ENCODE measurements at regions not wholly inside any gene's neighbourhood (a gene's known extent, or its start where the extent isn't known, plus 50 kb on each side); places are given as distances from the start of the nearest gene placed in this dataset.

GRCh38 chr2:59458800-59459199 lies 1094.7 kb downstream of the BCL11A start:
- Mint-ChIP-seq H3K36me3 (ENCODE audit: insufficient read depth in 2 of 2) (no peaks in the 10 kb centered on the region), H3K27me3 (ENCODE audit: low read depth) (no peaks in the 10 kb centered on the region), H3K9me3 (peaks cover 0 to 2% of the 10 kb centered on the region in 2 donors), H3K4me1 (ENCODE audit: low read depth) (peaks cover 5% of the 10 kb centered on the region), H3K27ac (no peak overlapping the region), H3K4me3 (no peak overlapping the region)
- DNase-seq (no peak), ATAC-seq (replicated peaks in 1 of 2) (no peak)

DNA sequence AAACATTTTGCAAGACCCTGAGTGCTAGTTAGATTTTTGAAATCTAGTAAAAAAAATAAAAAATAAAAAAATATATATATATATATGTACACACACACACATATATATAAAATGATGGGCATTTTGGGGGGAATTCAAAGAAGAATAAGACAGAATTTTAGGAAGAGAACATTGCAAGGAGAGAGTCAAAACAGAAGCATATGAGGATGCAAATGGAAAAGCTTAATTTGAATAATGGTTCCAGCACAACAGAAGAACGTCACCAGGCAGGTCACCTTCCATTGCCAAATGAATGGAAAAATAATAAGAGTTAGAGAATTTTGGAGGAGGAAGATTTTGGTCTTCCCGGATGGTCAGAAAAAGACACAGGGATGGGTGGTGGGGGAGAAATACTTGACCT lies 1097.2 kb downstream of the BCL11A start:
- ATAC-seq (replicated peaks in 1 of 2) (no peak), DNase-seq (no peak)
- Mint-ChIP-seq H3K9me3 (no peaks in the 10 kb centered on the region), H3K27ac (no peak overlapping the region), H3K4me3 (no peak overlapping the region), H3K27me3 (ENCODE audit: low read depth) (no peaks in the 10 kb centered on the region), H3K36me3 (ENCODE audit: insufficient read depth in 2 of 2) (no peaks in the 10 kb centered on the region), H3K4me1 (ENCODE audit: low read depth) (no peaks in the 10 kb centered on the region)

DNA sequence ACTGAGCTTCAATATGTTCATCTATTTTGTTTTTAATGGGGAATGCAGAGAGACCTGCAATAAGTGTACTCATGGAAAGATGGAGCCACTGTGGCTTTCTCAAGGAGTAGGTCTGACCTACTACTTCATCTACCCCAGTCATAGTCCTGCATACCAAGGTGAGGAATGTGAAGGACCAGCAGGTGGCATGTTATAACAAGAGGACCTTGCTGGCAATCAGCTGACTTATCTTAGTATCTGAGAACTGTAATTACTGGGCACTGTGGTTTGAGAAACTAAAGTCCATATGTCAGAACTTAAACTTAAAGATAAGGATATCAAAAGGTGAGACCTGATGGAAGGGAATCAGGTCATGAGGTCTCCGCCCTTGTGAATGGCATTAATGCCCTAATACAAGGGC lies 1104.2 kb downstream of the BCL11A start:
- H3K9me3 Mint-ChIP-seq, result no peaks in the 10 kb centered on the region
- no peaks in the 10 kb centered on the region for H3K4me1 Mint-ChIP-seq (ENCODE audit: low read depth)
- H3K27me3 Mint-ChIP-seq (ENCODE audit: low read depth), result no peaks in the 10 kb centered on the region
- no peak for ATAC-seq (replicated peaks in 1 of 2)
- H3K4me3 Mint-ChIP-seq, result no peak overlapping the region
- no peak for DNase-seq
- no peak overlapping the region for H3K27ac Mint-ChIP-seq
- H3K36me3 Mint-ChIP-seq (ENCODE audit: insufficient read depth in 2 of 2), result no peaks in the 10 kb centered on the region

- H3K36me3 Mint-ChIP-seq (ENCODE audit: insufficient read depth in 2 of 2), result no peaks in the 10 kb centered on the region
- DNase-seq, result no peak
- no peak overlapping the region for H3K4me3 Mint-ChIP-seq
- no peaks in the 10 kb centered on the region for H3K4me1 Mint-ChIP-seq (ENCODE audit: low read depth)
- no peaks in the 10 kb centered on the region for H3K27me3 Mint-ChIP-seq (ENCODE audit: low read depth)
- H3K9me3 Mint-ChIP-seq, result no peaks in the 10 kb centered on the region
- ATAC-seq (replicated peaks in 1 of 2), result no peak
- H3K27ac Mint-ChIP-seq, result no peak overlapping the region
Observed at GRCh38 chr2:59440491-59440890, 1113.0 kb downstream of the BCL11A start.

GRCh38 chr2:59435635-59436034 lies 1117.8 kb downstream of the BCL11A start:
- no peaks in the 10 kb centered on the region for H3K4me1 Mint-ChIP-seq (ENCODE audit: low read depth)
- no peak overlapping the region for H3K27ac Mint-ChIP-seq
- no peak overlapping the region for H3K4me3 Mint-ChIP-seq
- peaks cover 2 to 5% of the 10 kb centered on the region in 2 donors for H3K36me3 Mint-ChIP-seq (ENCODE audit: insufficient read depth in 2 of 2)
- DNase-seq (no peak), ATAC-seq (replicated peaks in 1 of 2) (no peak)
- H3K9me3 Mint-ChIP-seq, result peaks cover 8 to 14% of the 10 kb centered on the region in 2 donors
- no peaks in the 10 kb centered on the region for H3K27me3 Mint-ChIP-seq (ENCODE audit: low read depth)

GRCh38 chr2:59428940-59429339 lies 1124.5 kb downstream of the BCL11A start:
- H3K4me1 Mint-ChIP-seq (ENCODE audit: low read depth), result no peaks in the 10 kb centered on the region
- no peaks in the 10 kb centered on the region for H3K27me3 Mint-ChIP-seq (ENCODE audit: low read depth)
- no peak overlapping the region for H3K27ac Mint-ChIP-seq
- no peak for DNase-seq
- H3K9me3 Mint-ChIP-seq, result peaks cover 12 to 16% of the 10 kb centered on the region in 2 donors
- ATAC-seq (replicated peaks in 1 of 2), result no peak
- H3K36me3 Mint-ChIP-seq (ENCODE audit: insufficient read depth in 2 of 2), result peaks cover 2 to 5% of the 10 kb centered on the region in 2 donors
- no peak overlapping the region for H3K4me3 Mint-ChIP-seq

- no peaks in the 10 kb centered on the region for H3K27me3 Mint-ChIP-seq (ENCODE audit: low read depth)
- ATAC-seq (replicated peaks in 1 of 2), result no peak
- peaks cover 12 to 16% of the 10 kb centered on the region in 2 donors for H3K9me3 Mint-ChIP-seq
- H3K4me3 Mint-ChIP-seq, result no peak overlapping the region
- H3K27ac Mint-ChIP-seq, result no peak overlapping the region
- H3K4me1 Mint-ChIP-seq (ENCODE audit: low read depth), result no peaks in the 10 kb centered on the region
- peaks cover 2 to 5% of the 10 kb centered on the region in 2 donors for H3K36me3 Mint-ChIP-seq (ENCODE audit: insufficient read depth in 2 of 2)
- no peak for DNase-seq
Observed at GRCh38 chr2:59427980-59428379, 1125.5 kb downstream of the BCL11A start.

- Mint-ChIP-seq H3K27me3 (ENCODE audit: low read depth) (no peaks in the 10 kb centered on the region), H3K4me1 (ENCODE audit: low read depth) (no peaks in the 10 kb centered on the region), H3K36me3 (ENCODE audit: insufficient read depth in 2 of 2) (no peaks in the 10 kb centered on the region), H3K4me3 (no peak overlapping the region), H3K9me3 (peaks cover 0 to 6% of the 10 kb centered on the region in 2 donors), H3K27ac (no peak overlapping the region)
- ATAC-seq (replicated peaks in 1 of 2) (no peak), DNase-seq (no peak)
Observed at GRCh38 chr2:59425247-59425646, 1128.2 kb downstream of the BCL11A start.

DNA sequence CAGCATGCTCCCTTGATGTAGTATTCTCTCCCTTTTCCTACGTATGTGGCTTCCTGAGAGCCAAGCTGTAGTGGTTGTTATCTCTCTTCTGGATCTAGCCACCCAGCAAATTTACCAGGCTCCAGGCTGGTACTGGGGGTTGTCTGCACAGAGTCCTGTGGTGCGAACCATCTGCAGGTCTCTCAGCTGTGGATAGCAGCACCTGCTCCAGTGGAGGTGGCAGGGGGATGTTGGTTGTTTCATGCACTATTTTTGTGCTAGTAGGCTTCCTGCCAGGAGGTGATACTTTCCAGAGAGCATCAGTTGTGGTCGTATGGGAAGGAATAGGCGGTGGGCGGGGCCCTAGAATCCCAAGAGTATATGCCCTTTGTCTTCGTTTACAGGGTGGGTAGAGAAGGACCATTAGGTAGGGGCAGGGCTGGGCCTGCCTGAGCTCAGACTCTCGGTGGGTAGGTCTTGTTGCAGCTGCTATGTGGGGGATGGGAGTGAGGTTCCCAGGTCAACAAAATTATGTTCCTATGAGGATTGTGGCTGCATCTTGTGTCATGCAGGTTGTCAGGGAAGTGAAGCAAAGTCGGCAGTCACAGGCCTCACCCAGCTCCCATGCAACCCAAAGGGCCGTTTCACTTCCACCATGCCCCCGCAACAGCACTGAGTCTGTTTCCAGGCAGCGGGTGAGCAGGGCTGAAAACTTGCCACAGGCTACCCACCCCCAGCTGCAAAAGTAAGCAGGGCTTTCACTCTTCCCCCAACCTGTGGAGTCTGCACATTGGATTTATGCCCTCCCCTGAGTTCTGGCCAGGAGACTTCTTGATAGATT lies 1139.5 kb downstream of the BCL11A start:
- H3K27ac Mint-ChIP-seq, result no peak overlapping the region
- no peaks in the 10 kb centered on the region for H3K4me1 Mint-ChIP-seq (ENCODE audit: low read depth)
- DNase-seq (no peak), ATAC-seq (replicated peaks in 1 of 2) (no peak)
- no peak overlapping the region for H3K4me3 Mint-ChIP-seq
- peaks cover 11 to 16% of the 10 kb centered on the region in 2 donors for H3K9me3 Mint-ChIP-seq
- peaks cover 1 to 4% of the 10 kb centered on the region in 2 donors for H3K36me3 Mint-ChIP-seq (ENCODE audit: insufficient read depth in 2 of 2)
- H3K27me3 Mint-ChIP-seq (ENCODE audit: low read depth), result peaks cover 10% of the 10 kb centered on the region

GRCh38 chr2:59399126-59399525 lies 1154.3 kb downstream of the BCL11A start:
- no peak overlapping the region for H3K4me3 Mint-ChIP-seq
- no peak overlapping the region for H3K27ac Mint-ChIP-seq
- H3K36me3 Mint-ChIP-seq (ENCODE audit: insufficient read depth in 2 of 2), result peaks cover 0 to 2% of the 10 kb centered on the region in 2 donors
- ATAC-seq (replicated peaks in 1 of 2) (no peak), DNase-seq (no peak)
- H3K9me3 Mint-ChIP-seq, result peaks cover 0 to 4% of the 10 kb centered on the region in 2 donors
- no peaks in the 10 kb centered on the region for H3K4me1 Mint-ChIP-seq (ENCODE audit: low read depth)
- no peaks in the 10 kb centered on the region for H3K27me3 Mint-ChIP-seq (ENCODE audit: low read depth)

DNA sequence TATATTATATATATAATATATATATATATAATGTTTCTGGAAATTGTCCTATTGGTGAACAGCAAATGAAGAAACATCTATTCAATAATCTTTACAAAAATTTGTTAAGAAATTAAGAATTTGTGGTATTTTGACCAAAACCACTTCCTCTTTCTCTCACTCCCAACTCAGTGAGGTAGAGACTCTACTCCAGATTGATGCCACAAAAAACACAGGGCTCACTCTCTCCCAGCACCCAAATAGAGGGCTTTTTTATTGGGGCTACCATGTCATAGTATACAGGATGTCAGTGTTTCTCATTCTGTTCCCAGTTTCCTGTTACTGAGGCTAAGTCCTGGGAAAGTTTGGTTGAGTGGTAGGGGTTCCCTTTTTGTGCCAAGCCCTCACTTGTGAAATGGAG lies 1155.4 kb downstream of the BCL11A start:
- H3K9me3 Mint-ChIP-seq, result peaks cover 0 to 2% of the 10 kb centered on the region in 2 donors
- no peak overlapping the region for H3K27ac Mint-ChIP-seq
- peaks cover 0 to 2% of the 10 kb centered on the region in 2 donors for H3K36me3 Mint-ChIP-seq (ENCODE audit: insufficient read depth in 2 of 2)
- DNase-seq (no peak), ATAC-seq (replicated peaks in 1 of 2) (no peak)
- no peaks in the 10 kb centered on the region for H3K27me3 Mint-ChIP-seq (ENCODE audit: low read depth)
- H3K4me1 Mint-ChIP-seq (ENCODE audit: low read depth), result no peaks in the 10 kb centered on the region
- H3K4me3 Mint-ChIP-seq, result no peak overlapping the region

GRCh38 chr2:59395119-59395518 lies 1154.0 kb upstream of the FANCL start:
- Mint-ChIP-seq H3K9me3 (peaks cover 4% of the 10 kb centered on the region in 2 donors), H3K4me3 (no peak overlapping the region), H3K4me1 (ENCODE audit: low read depth) (no peaks in the 10 kb centered on the region), H3K27me3 (ENCODE audit: low read depth) (no peaks in the 10 kb centered on the region), H3K36me3 (ENCODE audit: insufficient read depth in 2 of 2) (peaks cover 0 to 1% of the 10 kb centered on the region in 2 donors), H3K27ac (no peak overlapping the region)
- no peak for ATAC-seq (replicated peaks in 1 of 2)
- DNase-seq, result no peak

DNA sequence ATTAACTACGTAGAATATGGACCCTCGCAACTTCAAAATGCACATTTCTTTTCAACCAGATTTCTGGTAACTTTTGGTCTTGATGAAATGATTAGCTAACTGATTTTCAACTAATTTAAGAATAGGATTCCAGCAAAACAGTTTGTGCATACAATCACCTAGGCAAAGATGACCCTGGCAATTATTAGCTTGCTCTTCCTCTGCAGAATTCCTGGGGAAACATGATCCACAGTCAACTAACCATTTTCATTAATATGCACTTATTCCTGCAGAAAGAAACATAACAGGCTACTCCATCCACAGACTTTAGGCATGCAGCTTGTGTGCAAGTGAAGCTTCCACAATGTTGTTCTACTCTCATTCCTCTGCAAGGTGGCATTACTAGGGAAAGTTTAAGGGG lies 1150.8 kb upstream of the FANCL start:
- H3K36me3 Mint-ChIP-seq (ENCODE audit: insufficient read depth in 2 of 2), result no peaks in the 10 kb centered on the region
- no peak overlapping the region for H3K27ac Mint-ChIP-seq
- no peaks in the 10 kb centered on the region for H3K4me1 Mint-ChIP-seq (ENCODE audit: low read depth)
- H3K27me3 Mint-ChIP-seq (ENCODE audit: low read depth), result no peaks in the 10 kb centered on the region
- no peak overlapping the region for H3K4me3 Mint-ChIP-seq
- peaks cover 2 to 4% of the 10 kb centered on the region in 2 donors for H3K9me3 Mint-ChIP-seq
- no peak for DNase-seq
- ATAC-seq (replicated peaks in 1 of 2), result no peak

DNA sequence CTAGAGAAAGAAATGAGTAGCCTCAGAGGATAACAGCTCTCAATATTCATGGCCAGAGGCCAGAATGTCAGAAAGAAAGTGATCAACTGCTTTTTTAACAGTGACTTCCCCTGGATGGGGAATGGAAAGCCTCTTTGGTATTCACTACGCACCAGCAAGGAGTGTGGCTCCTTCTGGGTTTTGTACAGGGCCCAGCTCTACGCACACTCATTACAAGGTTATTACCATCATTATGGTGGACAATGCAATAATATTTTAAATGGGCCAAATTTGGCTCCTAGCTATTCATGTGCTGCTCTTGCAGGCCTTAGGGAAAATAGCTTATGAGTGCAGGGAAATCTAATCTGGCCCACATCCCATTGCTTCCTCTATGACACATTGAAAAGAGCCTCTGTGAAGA lies 1149.5 kb upstream of the FANCL start:
- no peak for DNase-seq
- no peak for ATAC-seq (replicated peaks in 1 of 2)
- Mint-ChIP-seq H3K9me3 (peaks cover 2 to 4% of the 10 kb centered on the region in 2 donors), H3K27me3 (ENCODE audit: low read depth) (no peaks in the 10 kb centered on the region), H3K4me3 (no peak overlapping the region), H3K27ac (no peak overlapping the region), H3K36me3 (ENCODE audit: insufficient read depth in 2 of 2) (no peaks in the 10 kb centered on the region), H3K4me1 (ENCODE audit: low read depth) (no peaks in the 10 kb centered on the region)

All from activated T-cell treated with anti-CD3 and anti-CD28 coated beads, Interleukin-2, amount 50 U/mL, for 72 hours (primary cell).